ENCODE measurements at regions not wholly inside any gene's neighbourhood (a gene's known extent, or its start where the extent isn't known, plus 50 kb on each side); places are given as distances from the start of the nearest gene placed in this dataset.

DNA sequence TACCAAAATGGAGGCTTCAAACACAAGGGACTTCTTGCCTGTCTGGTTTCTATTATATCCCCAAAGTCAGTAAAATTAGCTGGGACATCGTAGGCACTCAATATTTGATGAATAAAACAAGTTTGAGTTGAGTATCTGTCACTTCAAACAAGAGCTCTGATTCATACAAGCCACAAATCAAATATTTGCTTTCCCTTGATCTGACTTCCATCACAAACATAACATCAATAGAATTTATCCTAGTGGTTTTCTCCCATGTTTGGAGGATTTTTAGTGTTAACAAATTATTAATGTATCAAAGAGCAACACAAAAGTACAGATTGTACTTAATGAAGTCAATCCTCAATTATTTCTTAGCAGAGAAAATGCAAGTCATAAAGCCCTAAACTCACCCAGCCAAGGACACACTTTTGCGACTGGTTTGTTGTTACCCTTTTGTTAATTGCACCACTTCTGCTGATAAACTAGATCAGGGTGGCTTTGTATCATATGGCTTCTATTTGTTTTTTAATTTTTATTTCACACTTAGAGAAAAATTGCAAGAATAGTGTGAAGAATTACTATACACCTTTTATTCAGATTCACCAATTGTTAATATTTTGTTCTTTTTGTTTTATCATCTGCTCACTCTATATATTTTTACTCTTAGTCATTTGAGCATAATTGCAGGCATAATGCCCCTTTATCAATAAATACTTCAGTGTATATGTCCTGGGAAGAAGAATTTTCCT lies 117.4 kb upstream of the PRDM1 start:
- Histone ChIP-seq H4K20me1 (replicated peaks; ENCODE audit: control insufficient read depth, extremely low read depth, insufficient read depth, low read length) (no peaks in the 10 kb centered on the region), H3K9me3 (replicated peaks; ENCODE audit: control insufficient read depth, insufficient read depth, low read length) (no peaks in the 10 kb centered on the region), H3K4me2 (ENCODE audit: insufficient read depth, low read length) (no peak overlapping the region), H2AFZ (ENCODE audit: low read depth, low read length) (no peak overlapping the region), H3K9ac (replicated peaks; ENCODE audit: extremely low read depth, insufficient read depth, low read length) (no peak overlapping the region), H3K36me3 (ENCODE audit: control insufficient read depth in 2 of 2, extremely low read depth in 1 of 2, insufficient read depth in 2 of 2, low read length in 2 of 2) (no peaks in the 10 kb centered on the region), H3K4me1 (ENCODE audit: control insufficient read depth, extremely low read depth, insufficient read depth, low read length) (no peaks in the 10 kb centered on the region), H3K9me1 (replicated peaks; ENCODE audit: control insufficient read depth, extremely low read depth, insufficient read depth, low read length) (no peaks in the 10 kb centered on the region), H3K27ac (ENCODE audit: insufficient read depth, low read depth, low read length) (no peak overlapping the region), H3K4me3 (replicated peaks in 1 of 3; ENCODE audit: insufficient read depth in 1 of 3, low read depth in 1 of 3, low read length in 3 of 3) (no peak overlapping the region), H3K79me2 (ENCODE audit: control insufficient read depth, insufficient read depth, low read length) (no peaks in the 10 kb centered on the region), H3K27me3 (ENCODE audit: control insufficient read depth in 2 of 2, insufficient read depth in 2 of 2, low read length in 2 of 2) (no peaks in the 10 kb centered on the region)
- FAIRE-seq (no peak), DNase-seq (ENCODE audit: low read depth, low spot score) (no peak)
- BruUV-seq (replicated peaks) = no TSS peak
- CTCF ChIA-PET = interaction anchor here (1.1 kb wide), 1 partner anchor 10 kb away, joined by 4 read pairs; no protein-coding TSS in a partner anchor
- intact Hi-C loops (cut with micrococcal nuclease) (no loop called here), dilution Hi-C loops (cut with MboI; ENCODE audit: extremely low pct_ligation_motif_present, low sequenced_read_pairs) (no loop called here)
- no peak for TF ChIP-seq POLR2AphosphoS5 (IDR thresholded peaks at IDR 0.05; ENCODE audit: insufficient read depth, low read depth, low read length)
- no peak for TF ChIP-seq EZH2 (IDR thresholded peaks at IDR 0.05; ENCODE audit: borderline replicate concordance, low read depth, low read length, severe bottlenecking)
- TF ChIP-seq POLR2A (IDR thresholded peaks at IDR 0.05; ENCODE audit: low read depth, low read length) = no peak
- TF ChIP-seq JUN (IDR thresholded peaks at IDR 0.05; ENCODE audit: borderline replicate concordance, insufficient read depth, insufficient read length, low read depth) = no peak
- TF ChIP-seq, protein P1, sequence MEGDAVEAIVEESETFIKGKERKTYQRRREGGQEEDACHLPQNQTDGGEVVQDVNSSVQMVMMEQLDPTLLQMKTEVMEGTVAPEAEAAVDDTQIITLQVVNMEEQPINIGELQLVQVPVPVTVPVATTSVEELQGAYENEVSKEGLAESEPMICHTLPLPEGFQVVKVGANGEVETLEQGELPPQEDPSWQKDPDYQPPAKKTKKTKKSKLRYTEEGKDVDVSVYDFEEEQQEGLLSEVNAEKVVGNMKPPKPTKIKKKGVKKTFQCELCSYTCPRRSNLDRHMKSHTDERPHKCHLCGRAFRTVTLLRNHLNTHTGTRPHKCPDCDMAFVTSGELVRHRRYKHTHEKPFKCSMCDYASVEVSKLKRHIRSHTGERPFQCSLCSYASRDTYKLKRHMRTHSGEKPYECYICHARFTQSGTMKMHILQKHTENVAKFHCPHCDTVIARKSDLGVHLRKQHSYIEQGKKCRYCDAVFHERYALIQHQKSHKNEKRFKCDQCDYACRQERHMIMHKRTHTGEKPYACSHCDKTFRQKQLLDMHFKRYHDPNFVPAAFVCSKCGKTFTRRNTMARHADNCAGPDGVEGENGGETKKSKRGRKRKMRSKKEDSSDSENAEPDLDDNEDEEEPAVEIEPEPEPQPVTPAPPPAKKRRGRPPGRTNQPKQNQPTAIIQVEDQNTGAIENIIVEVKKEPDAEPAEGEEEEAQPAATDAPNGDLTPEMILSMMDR (IDR thresholded peaks at IDR 0.05; ENCODE audit: extremely low read depth in 1 of 2, insufficient read depth in 1 of 2, low read depth in 1 of 2, low read length in 2 of 2) = no peak
- TF ChIP-seq MYC (IDR thresholded peaks at IDR 0.05; ENCODE audit: low read depth, low read length) = no peak
- no peak for TF ChIP-seq GATA2 (IDR thresholded peaks at IDR 0.05; ENCODE audit: insufficient read depth, insufficient read length, low read depth, low read length)
- no peak for TF ChIP-seq FOS (IDR thresholded peaks at IDR 0.05; ENCODE audit: borderline replicate concordance, insufficient read depth, low read length)
- TF ChIP-seq MAX (IDR thresholded peaks at IDR 0.05; ENCODE audit: insufficient read depth, insufficient read length) = no peak
- POLR2A ChIA-PET = no interaction called here
